HG02973 (cell line): ENCODE measurements at regions not wholly inside any gene's neighbourhood (a gene's known extent, or its start where the extent isn't known, plus 50 kb on each side); places are given as distances from the start of the nearest gene placed in this dataset.

Source experiments
- ATAC-seq: cut with Tn5 transposase; IDR thresholded peaks from one replicate; pipeline ENCODE4 v1.9.1; 2021; ENCODE audit warnings: moderate library complexity; ENCODE audit not compliant: unreplicated experiment

GRCh38 chr1:79694241-79694640 lies 687.7 kb upstream of the ADGRL4 start:
- peak; percentile 62 for ATAC-seq

GRCh38 chr1:79693441-79694114 lies 687.0 kb upstream of the ADGRL4 start:
- ATAC-seq, result no peak

GRCh38 chr1:79692519-79692918 lies 686.0 kb upstream of the ADGRL4 start:
- no peak for ATAC-seq

- ATAC-seq, result no peak
Observed at GRCh38 chr1:79688932-79689331, 682.4 kb upstream of the ADGRL4 start.

- ATAC-seq, result no peak
Observed at GRCh38 chr1:79683420-79683819, 676.9 kb upstream of the ADGRL4 start.

- no peak for ATAC-seq
Observed at GRCh38 chr1:79682478-79682877, 675.9 kb upstream of the ADGRL4 start.

- no peak for ATAC-seq
Observed at GRCh38 chr1:79681382-79681781, 674.9 kb upstream of the ADGRL4 start.

- ATAC-seq, result no peak
Observed at GRCh38 chr1:79679916-79680315, 673.4 kb upstream of the ADGRL4 start.

- peak; percentile 85 for ATAC-seq
Observed at GRCh38 chr1:79667848-79668696, 661.5 kb upstream of the ADGRL4 start.

- no peak for ATAC-seq
Observed at GRCh38 chr1:79667166-79667565, 660.6 kb upstream of the ADGRL4 start.

- no peak for ATAC-seq
Observed at GRCh38 chr1:79663916-79664315, 657.4 kb upstream of the ADGRL4 start.

GRCh38 chr1:79662596-79662995 lies 656.1 kb upstream of the ADGRL4 start:
- no peak for ATAC-seq

GRCh38 chr1:79660129-79660528 lies 653.6 kb upstream of the ADGRL4 start:
- peak; percentile 65 for ATAC-seq

GRCh38 chr1:79657951-79658658 lies 651.6 kb upstream of the ADGRL4 start:
- no peak for ATAC-seq

- no peak for ATAC-seq
Observed at GRCh38 chr1:79655876-79656275, 649.3 kb upstream of the ADGRL4 start.

GRCh38 chr1:79652426-79652825 lies 645.9 kb upstream of the ADGRL4 start:
- no peak for ATAC-seq

- no peak for ATAC-seq
Observed at GRCh38 chr1:79648126-79648525, 641.6 kb upstream of the ADGRL4 start.

- ATAC-seq, result no peak
Observed at GRCh38 chr1:79646880-79647279, 640.4 kb upstream of the ADGRL4 start.

GRCh38 chr1:79638382-79638781 lies 631.9 kb upstream of the ADGRL4 start:
- peak; percentile 92 for ATAC-seq

GRCh38 chr1:79633456-79633855 lies 626.9 kb upstream of the ADGRL4 start:
- ATAC-seq, result no peak

GRCh38 chr1:79629414-79629813 lies 622.9 kb upstream of the ADGRL4 start:
- ATAC-seq, result no peak

- ATAC-seq, result no peak
Observed at GRCh38 chr1:79617777-79618176, 611.2 kb upstream of the ADGRL4 start.
